H9 (cell line): ENCODE measurements at regions not wholly inside any gene's neighbourhood (a gene's known extent, or its start where the extent isn't known, plus 50 kb on each side); places are given as distances from the start of the nearest gene placed in this dataset.

Source experiments
- DNase-seq: peaks from one replicate; pipeline ENCODE4 v3.0.0-alpha.2; 2017
- H2AFZ ChIP-seq: one replicate; pipeline ENCODE4 v1.6.1; 2013; ENCODE audit warnings: mild to moderate bottlenecking, low read length, control low read depth, moderate library complexity
- H2AK5ac ChIP-seq: 2 replicates; pipeline ENCODE4 v1.6.1; 2013; ENCODE audit warnings: low read length, control low read depth, mixed read lengths; ENCODE audit not compliant: insufficient read length
- H2BK120ac ChIP-seq: one replicate; pipeline ENCODE4 v1.6.1; 2013; ENCODE audit warnings: low read depth, mild to moderate bottlenecking, low read length, control low read depth, inconsistent platforms; ENCODE audit not compliant: poor library complexity, severe bottlenecking
- H2BK12ac ChIP-seq: 2 replicates; pipeline ENCODE4 v1.6.1; 2013; ENCODE audit warnings: low read length, control low read depth, mixed read lengths, low read depth; ENCODE audit not compliant: insufficient read length
- H2BK15ac ChIP-seq: 2 replicates; pipeline ENCODE4 v1.6.1; 2013; ENCODE audit warnings: low read depth, low read length, control low read depth
- H2BK20ac ChIP-seq: one replicate; pipeline ENCODE4 v1.6.1; 2013; ENCODE audit warnings: low read depth, mild to moderate bottlenecking, low read length, control low read depth, inconsistent platforms; ENCODE audit not compliant: poor library complexity, severe bottlenecking
- H2BK5ac ChIP-seq: 2 replicates; pipeline ENCODE4 v1.6.1; 2013; ENCODE audit warnings: low read length, control low read depth, mixed read lengths; ENCODE audit not compliant: insufficient read length
- H3K14ac ChIP-seq: 2 replicates; pipeline ENCODE4 v1.6.1; 2013; ENCODE audit warnings: low read length, control low read depth; ENCODE audit not compliant: insufficient read depth
- H3K18ac ChIP-seq: 2 replicates; pipeline ENCODE4 v1.6.1; 2013; ENCODE audit warnings: low read depth, mild to moderate bottlenecking, mixed read lengths, low read length, control low read depth; ENCODE audit not compliant: insufficient read length
- H3K23ac ChIP-seq: 2 replicates; pipeline ENCODE4 v1.6.1; 2013; ENCODE audit warnings: low read length, control low read depth, mixed read lengths, low read depth; ENCODE audit not compliant: insufficient read length
- H3K23me2 ChIP-seq: 2 replicates; pipeline ENCODE4 v1.6.1; 2013; ENCODE audit warnings: low read depth, mild to moderate bottlenecking, mixed read lengths, low read length, control low read depth; ENCODE audit not compliant: insufficient read length, poor library complexity, severe bottlenecking
- H3K27ac ChIP-seq: 2 replicates; pipeline ENCODE4 v1.5.1; 2013; ENCODE audit warnings: low read length, control low read depth, mixed read lengths, low read depth; ENCODE audit not compliant: insufficient read length
- H3K27me3 ChIP-seq: 2 replicates; pipeline ENCODE4 v1.6.1; 2013; ENCODE audit warnings: low read length, control low read depth, inconsistent platforms; ENCODE audit not compliant: insufficient read depth
- H3K4ac ChIP-seq: 2 replicates; pipeline ENCODE4 v1.6.1; 2013; ENCODE audit warnings: low read depth, mild to moderate bottlenecking, control low read depth, inconsistent platforms, low read length, moderate library complexity
- H3K4me1 ChIP-seq: 2 replicates; pipeline ENCODE4 v1.6.1; 2013; ENCODE audit warnings: low read length, control low read depth, inconsistent platforms; ENCODE audit not compliant: insufficient read depth
- H3K4me2 ChIP-seq: 2 replicates; pipeline ENCODE4 v1.6.1; 2013; ENCODE audit warnings: low read length, control low read depth, mixed read lengths; ENCODE audit not compliant: insufficient read length, insufficient read depth
- H3K56ac ChIP-seq: 2 replicates; pipeline ENCODE4 v1.6.1; 2013; ENCODE audit warnings: low read depth, mild to moderate bottlenecking, mixed read lengths, low read length, control low read depth; ENCODE audit not compliant: insufficient read length
- H3K79me1 ChIP-seq: 2 replicates; pipeline ENCODE4 v1.6.1; 2013; ENCODE audit warnings: low read depth, mild to moderate bottlenecking, moderate library complexity, low read length, control low read depth, inconsistent platforms; ENCODE audit not compliant: insufficient read depth, poor library complexity, severe bottlenecking
- H3K79me2 ChIP-seq: 2 replicates; pipeline ENCODE4 v1.6.1; 2013; ENCODE audit warnings: low read length, control low read depth, inconsistent platforms; ENCODE audit not compliant: insufficient read depth
- H3K9ac ChIP-seq: 2 replicates; pipeline ENCODE4 v1.6.1; 2013; ENCODE audit warnings: low read length, control low read depth, mixed read lengths; ENCODE audit not compliant: insufficient read length; ENCODE audit errors: extremely low read depth
- H3K9me3 ChIP-seq: one replicate; pipeline ENCODE4 v1.6.1; 2013; ENCODE audit warnings: low read depth, low read length, inconsistent platforms; ENCODE audit not compliant: control insufficient read depth
- H3T11ph ChIP-seq: one replicate; pipeline ENCODE4 v1.6.1; 2013; ENCODE audit warnings: mild to moderate bottlenecking, low read length, control low read depth, inconsistent platforms
- H4K20me1 ChIP-seq: one replicate; pipeline ENCODE4 v1.6.1; 2013; ENCODE audit not compliant: control insufficient read depth, insufficient read length, insufficient read depth
- H4K5ac ChIP-seq: 2 replicates; pipeline ENCODE4 v1.6.1; 2013; ENCODE audit warnings: low read depth, mild to moderate bottlenecking, mixed read lengths, low read length, control low read depth; ENCODE audit not compliant: insufficient read length
- H4K8ac ChIP-seq: replicated peaks from 2 replicates; pipeline ENCODE4 v1.6.1; 2013; ENCODE audit warnings: low read length, control low read depth, mixed read lengths, low read depth; ENCODE audit not compliant: insufficient read length
- H4K91ac ChIP-seq: 2 replicates; pipeline ENCODE4 v1.6.1; 2013; ENCODE audit warnings: low read depth, mild to moderate bottlenecking, moderate library complexity, mixed read lengths, low read length, control low read depth; ENCODE audit not compliant: insufficient read length
- H3K27ac Mint-ChIP-seq, 3 experiments: 2 replicates in 2 of 3; 3 replicates in 1 of 3; pipeline ENCODE4 v1.8.0; 2020 to 2021; ENCODE audit warnings: mixed read lengths in 3 of 3, mild to moderate bottlenecking in 1 of 3, moderate library complexity in 1 of 3
- H3K27me3 Mint-ChIP-seq: 2 replicates; pipeline ENCODE4 v1.8.0; 2021; ENCODE audit warnings: low read depth, mild to moderate bottlenecking, moderate library complexity, mixed read lengths
- H3K36me3 Mint-ChIP-seq, 3 experiments: 2 replicates in 2 of 3; 3 replicates in 1 of 3; pipeline ENCODE4 v1.8.0; 2020 to 2021; ENCODE audit warnings: low read depth in 3 of 3, mixed read lengths in 3 of 3; ENCODE audit not compliant: insufficient read depth in 1 of 3
- H3K4me1 Mint-ChIP-seq, 2 experiments: 2 replicates each; pipeline ENCODE4 v1.8.0; 2020; ENCODE audit warnings: mixed read lengths in 2 of 2
- H3K4me3 Mint-ChIP-seq, 2 experiments: 2 replicates in 1 of 2; 3 replicates in 1 of 2; pipeline ENCODE4 v1.8.0; 2020 to 2021; ENCODE audit warnings: mild to moderate bottlenecking in 2 of 2, mixed read lengths in 2 of 2, moderate library complexity in 1 of 2
- H3K9me3 Mint-ChIP-seq, 2 experiments: 2 replicates in 1 of 2; 3 replicates in 1 of 2; pipeline ENCODE4 v1.8.0; 2020; ENCODE audit warnings: mild to moderate bottlenecking in 2 of 2, mixed read lengths in 2 of 2, moderate library complexity in 1 of 2
- CTCF ChIP-seq: fragments of 200-600 bp; sonication (generic); conservative IDR thresholded peaks from 3 replicates; pipeline ENCODE4 v1.8.0; 2021; ENCODE audit warnings: antibody characterized with exemption, mild to moderate bottlenecking

GRCh38 chr13:89852570-89852969 lies 1494.9 kb upstream of the MIR17HG start:
- H3K27me3 ChIP-seq, result no peaks in the 10 kb centered on the region
- no peak overlapping the region for H2BK20ac ChIP-seq
- no peaks in the 10 kb centered on the region for H3K79me1 ChIP-seq
- no peak overlapping the region for H3K56ac ChIP-seq
- H4K20me1 ChIP-seq, result no peaks in the 10 kb centered on the region
- H3K23me2 ChIP-seq, result no peaks in the 10 kb centered on the region
- no peak overlapping the region for H3K18ac ChIP-seq
- no peaks in the 10 kb centered on the region for H3K4me1 ChIP-seq
- no peak for TF ChIP-seq CTCF
- no peak overlapping the region for H4K91ac ChIP-seq
- H4K5ac ChIP-seq, result no peak overlapping the region
- H3K14ac ChIP-seq, result no peak overlapping the region
- Mint-ChIP-seq H3K27me3 (no peaks in the 10 kb centered on the region), H3K27ac (no peak overlapping the region), H3K4me1 (no peaks in the 10 kb centered on the region), H3K4me3 (no peak overlapping the region), H3K9me3 (no peaks in the 10 kb centered on the region; a peak in 1 of 5 replicates), H3K36me3 (no peaks in the 10 kb centered on the region; a peak in 1 of 7 replicates)
- H4K8ac ChIP-seq, result no peak overlapping the region
- no peak overlapping the region for H2BK15ac ChIP-seq
- H3K27ac ChIP-seq, result no peak overlapping the region
- no peak overlapping the region for H3K23ac ChIP-seq
- H2BK5ac ChIP-seq, result no peak overlapping the region
- H3K4me2 ChIP-seq, result no peak overlapping the region
- H3K79me2 ChIP-seq, result no peaks in the 10 kb centered on the region
- H3K9me3 ChIP-seq, result no peaks in the 10 kb centered on the region
- H2BK12ac ChIP-seq, result no peak overlapping the region
- no peak for DNase-seq
- H3K9ac ChIP-seq, result no peak overlapping the region
- H3K4ac ChIP-seq, result no peak overlapping the region
- H2BK120ac ChIP-seq, result no peak overlapping the region
- H2AK5ac ChIP-seq, result no peak overlapping the region
- H3T11ph ChIP-seq, result no peak overlapping the region
- H2AFZ ChIP-seq, result no peak overlapping the region
